ENCODE measurements at regions not wholly inside any gene's neighbourhood (a gene's known extent, or its start where the extent isn't known, plus 50 kb on each side); places are given as distances from the start of the nearest gene placed in this dataset.

DNA sequence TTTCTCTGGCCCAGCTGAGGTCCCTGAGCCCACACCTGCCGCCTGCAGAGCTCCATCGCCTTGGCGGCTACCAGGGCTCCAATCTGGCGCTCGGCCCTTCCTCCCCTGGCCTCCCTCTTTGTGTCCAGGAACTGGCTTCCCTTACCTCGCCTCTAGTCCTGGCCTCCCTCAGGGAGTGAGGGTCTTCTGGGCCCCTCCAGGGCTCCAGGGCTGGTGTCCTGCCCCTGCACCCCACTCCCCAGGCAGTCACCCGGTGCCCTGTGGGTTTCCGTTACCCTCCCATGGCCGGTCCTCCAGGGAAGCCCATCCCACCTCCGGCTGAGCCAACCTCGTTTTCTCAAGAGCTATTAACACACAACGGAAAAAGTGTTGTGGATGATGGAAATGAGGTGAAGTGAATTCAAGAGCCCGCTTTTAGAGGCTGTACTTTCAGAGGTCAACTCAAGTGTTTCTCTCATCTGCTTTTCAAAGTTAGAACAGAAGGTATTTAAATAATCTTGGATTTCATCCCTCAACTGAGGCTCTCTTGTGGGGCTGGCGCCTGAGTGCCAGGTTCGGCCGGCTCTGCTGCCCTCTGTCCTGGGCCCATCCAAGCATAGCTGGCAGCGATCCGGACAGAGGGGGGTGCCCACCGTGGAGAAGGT, 131.9 kb downstream of the ASB1 start:
- no peak for DNase-seq (ENCODE audit: low read depth)
- TF ChIP-seq, protein P1, sequence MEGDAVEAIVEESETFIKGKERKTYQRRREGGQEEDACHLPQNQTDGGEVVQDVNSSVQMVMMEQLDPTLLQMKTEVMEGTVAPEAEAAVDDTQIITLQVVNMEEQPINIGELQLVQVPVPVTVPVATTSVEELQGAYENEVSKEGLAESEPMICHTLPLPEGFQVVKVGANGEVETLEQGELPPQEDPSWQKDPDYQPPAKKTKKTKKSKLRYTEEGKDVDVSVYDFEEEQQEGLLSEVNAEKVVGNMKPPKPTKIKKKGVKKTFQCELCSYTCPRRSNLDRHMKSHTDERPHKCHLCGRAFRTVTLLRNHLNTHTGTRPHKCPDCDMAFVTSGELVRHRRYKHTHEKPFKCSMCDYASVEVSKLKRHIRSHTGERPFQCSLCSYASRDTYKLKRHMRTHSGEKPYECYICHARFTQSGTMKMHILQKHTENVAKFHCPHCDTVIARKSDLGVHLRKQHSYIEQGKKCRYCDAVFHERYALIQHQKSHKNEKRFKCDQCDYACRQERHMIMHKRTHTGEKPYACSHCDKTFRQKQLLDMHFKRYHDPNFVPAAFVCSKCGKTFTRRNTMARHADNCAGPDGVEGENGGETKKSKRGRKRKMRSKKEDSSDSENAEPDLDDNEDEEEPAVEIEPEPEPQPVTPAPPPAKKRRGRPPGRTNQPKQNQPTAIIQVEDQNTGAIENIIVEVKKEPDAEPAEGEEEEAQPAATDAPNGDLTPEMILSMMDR (conservative IDR thresholded peaks at IDR 0.05; ENCODE audit: control insufficient read depth, insufficient read depth, low read depth, low read length) = no peak
- H3K4me3 ChIP-seq (ENCODE audit: control insufficient read depth, low read depth, low read length) = no peak overlapping the region

GRCh38 chr2:238560234-238560633, 133.5 kb downstream of the ASB1 start:
- no peak for DNase-seq (ENCODE audit: low read depth)
- H3K4me3 ChIP-seq (ENCODE audit: control insufficient read depth, low read depth, low read length) = no peak overlapping the region
- TF ChIP-seq, protein P1 (conservative IDR thresholded peaks at IDR 0.05; ENCODE audit: control insufficient read depth, insufficient read depth, low read depth, low read length) = no peak

GRCh38 chr2:238561230-238561629, 134.5 kb downstream of the ASB1 start:
- H3K4me3 ChIP-seq (ENCODE audit: control insufficient read depth, low read depth, low read length) = no peak overlapping the region
- TF ChIP-seq, protein P1 (conservative IDR thresholded peaks at IDR 0.05; ENCODE audit: control insufficient read depth, insufficient read depth, low read depth, low read length) = no peak
- DNase-seq (ENCODE audit: low read depth) = no peak

- DNase-seq (ENCODE audit: low read depth) = no peak
- TF ChIP-seq, protein P1 (conservative IDR thresholded peaks at IDR 0.05; ENCODE audit: control insufficient read depth, insufficient read depth, low read depth, low read length) = no peak
- H3K4me3 ChIP-seq (ENCODE audit: control insufficient read depth, low read depth, low read length) = no peak overlapping the region
Observed at GRCh38 chr2:238562446-238562845, 135.7 kb downstream of the ASB1 start.

- no peak for DNase-seq (ENCODE audit: low read depth)
- TF ChIP-seq, protein P1 (conservative IDR thresholded peaks at IDR 0.05; ENCODE audit: control insufficient read depth, insufficient read depth, low read depth, low read length) = no peak
- no peak overlapping the region for H3K4me3 ChIP-seq (ENCODE audit: control insufficient read depth, low read depth, low read length)
Observed at GRCh38 chr2:238563551-238563950, 136.8 kb downstream of the ASB1 start.

GRCh38 chr2:238564286-238564920, 137.7 kb downstream of the ASB1 start:
- no peak for DNase-seq (ENCODE audit: low read depth)
- TF ChIP-seq, protein P1 (conservative IDR thresholded peaks at IDR 0.05; ENCODE audit: control insufficient read depth, insufficient read depth, low read depth, low read length) = no peak
- H3K4me3 ChIP-seq (ENCODE audit: control insufficient read depth, low read depth, low read length) = no peak overlapping the region
